Uterus (tissue), 3 donors: ENCODE measurements at regions not wholly inside any gene's neighbourhood (a gene's known extent, or its start where the extent isn't known, plus 50 kb on each side); places are given as distances from the start of the nearest gene placed in this dataset.
"Not testable (repeated sequence)": the region's sequence is repeated elsewhere in the genome, so short reads cannot be mapped to it uniquely, and the experiment has no call there.

Source experiments
- DNase-seq, 2 donors: peaks; one replicate each; pipeline ENCODE4 v3.0.0-alpha.2; 2019 to 2020
- H3K27ac ChIP-seq, 2 donors: fragments of 200-600 bp; sonication (generic); 1 replicate in 1 of 2; 2 replicates in 1 of 2; pipeline ENCODE4 v1.5.1; 2016 to 2018
- H3K27me3 ChIP-seq, 2 donors: fragments of 200-600 bp; sonication (generic); one replicate each; pipeline ENCODE4 v1.5.1; 2018 to 2019; ENCODE audit warnings: control low read depth in 1 of 2
- H3K36me3 ChIP-seq, 2 donors: fragments of 200-600 bp; sonication (generic); one replicate each; pipeline ENCODE4 v1.5.1; 2019; ENCODE audit warnings: control low read depth in 1 of 2
- H3K4me1 ChIP-seq, 2 donors: fragments of 200-600 bp; sonication (generic); one replicate each; pipeline ENCODE4 v1.5.1; 2018 to 2019; ENCODE audit warnings: control low read depth in 1 of 2
- H3K4me3 ChIP-seq, 2 donors: fragments of 200-600 bp; sonication (generic); 1 replicate in 1 of 2; 2 replicates in 1 of 2; pipeline ENCODE4 v1.5.1; 2018 to 2019; ENCODE audit warnings: mild to moderate bottlenecking in 1 of 2
- H3K9me3 ChIP-seq, 2 donors: fragments of 200-600 bp; sonication (generic); one replicate each; pipeline ENCODE4 v1.5.1; 2019; ENCODE audit warnings: control low read depth in 1 of 2
- CTCF ChIP-seq, 4 experiments: fragments of 200-600 bp in 2 of 4; fragments of 450-650 bp in 2 of 4; sonication (generic) in 2 of 4; IDR thresholded peaks; one replicate each; pipeline ENCODE4 v1.5.1; 2016 to 2019; ENCODE audit warnings: antibody characterized with exemption in 4 of 4, mild to moderate bottlenecking in 2 of 4, moderate library complexity in 1 of 4
- POLR2A ChIP-seq, 2 donors: fragments of 450-650 bp; IDR thresholded peaks; one replicate each; pipeline ENCODE4 v1.6.1; 2016; ENCODE audit warnings: antibody characterized with exemption in 2 of 2, mild to moderate bottlenecking in 1 of 2, moderate library complexity in 1 of 2
- intact Hi-C: fragments of 100-400 bp; cut with DNase I; formaldehyde crosslinking; loops from one replicate; pipeline ENCODE4 v1.15.1; 2023; ENCODE audit warnings: low total_unique reads
- donor health status: DM: yes; HTN: yes; CAD: no.

- no peak for TF ChIP-seq CTCF (IDR thresholded peaks at IDR 0.05)
- no peak for TF ChIP-seq POLR2A (IDR thresholded peaks at IDR 0.05)
- Histone ChIP-seq H3K4me3 (no peak overlapping the region), H3K9me3 (no peaks in the 10 kb centered on the region), H3K4me1 (no peaks in the 10 kb centered on the region), H3K36me3 (no peaks in the 10 kb centered on the region), H3K27ac (no peak overlapping the region), H3K27me3 (no peaks in the 10 kb centered on the region)
- intact Hi-C loops: no loop called here
- no peak for DNase-seq
These were observed 1081.5 kb downstream of the PLOD2 start for GRCh38 chr3:145079436-145079835.

GRCh38 chr3:145087038-145087437 lies 1073.9 kb downstream of the PLOD2 start:
- no peaks in the 10 kb centered on the region for H3K27me3 ChIP-seq
- intact Hi-C loops: no loop called here
- no peak for DNase-seq
- no peaks in the 10 kb centered on the region for H3K36me3 ChIP-seq
- no peak overlapping the region for H3K4me3 ChIP-seq
- no peaks in the 10 kb centered on the region for H3K4me1 ChIP-seq
- H3K27ac ChIP-seq: no peak overlapping the region
- TF ChIP-seq CTCF (IDR thresholded peaks at IDR 0.05): no peak
- TF ChIP-seq POLR2A (IDR thresholded peaks at IDR 0.05): no peak
- no peaks in the 10 kb centered on the region for H3K9me3 ChIP-seq

DNA sequence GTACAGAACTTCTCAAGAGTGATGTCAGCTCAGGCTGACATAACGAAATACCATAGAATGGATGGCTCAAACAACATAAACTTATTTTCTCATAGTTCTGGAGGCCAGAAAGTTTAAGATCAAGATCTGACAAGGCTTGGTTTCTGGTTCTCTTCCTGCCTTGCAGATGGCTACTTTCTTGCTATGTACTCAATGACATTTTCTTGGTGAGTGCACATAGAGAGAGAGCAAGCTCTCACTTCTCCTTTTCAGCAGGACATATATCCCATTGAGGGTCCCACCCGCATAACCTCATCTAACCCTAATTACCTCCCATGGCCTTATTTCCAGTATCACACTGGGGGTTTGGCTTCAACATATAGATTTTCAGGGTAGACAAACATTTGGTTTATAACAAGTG lies 1072.1 kb downstream of the PLOD2 start:
- H3K4me1 ChIP-seq: no peaks in the 10 kb centered on the region
- no peaks in the 10 kb centered on the region for H3K36me3 ChIP-seq
- no peak overlapping the region for H3K4me3 ChIP-seq
- no peaks in the 10 kb centered on the region for H3K27me3 ChIP-seq
- no peak for DNase-seq
- H3K9me3 ChIP-seq: no peaks in the 10 kb centered on the region
- TF ChIP-seq CTCF (IDR thresholded peaks at IDR 0.05) (no peak), POLR2A (IDR thresholded peaks at IDR 0.05) (no peak)
- intact Hi-C loops: no loop called here
- no peak overlapping the region for H3K27ac ChIP-seq

DNA sequence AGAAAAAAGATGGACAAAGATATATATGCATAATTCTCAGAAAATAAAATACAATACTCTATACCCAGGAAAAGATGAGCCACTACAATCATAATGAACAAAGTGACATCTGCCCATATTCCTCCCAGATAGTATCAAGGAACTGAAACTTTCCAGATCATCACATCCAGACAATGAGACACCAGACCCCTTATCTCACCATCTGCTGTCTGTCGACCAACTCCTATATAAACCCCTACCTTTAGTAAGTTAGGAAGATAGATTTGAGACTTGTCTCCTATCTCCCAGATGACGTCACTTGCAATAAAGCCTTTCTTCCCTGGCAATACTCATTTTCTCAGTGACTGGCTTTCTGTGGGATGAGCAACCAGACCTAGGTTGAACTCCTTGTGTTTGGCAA lies 1071.6 kb downstream of the PLOD2 start:
- Histone ChIP-seq H3K36me3 (no peaks in the 10 kb centered on the region), H3K27me3 (no peaks in the 10 kb centered on the region), H3K4me1 (no peaks in the 10 kb centered on the region), H3K4me3 (no peak overlapping the region), H3K9me3 (no peaks in the 10 kb centered on the region), H3K27ac (no peak overlapping the region)
- intact Hi-C loops: no loop called here
- no peak for DNase-seq
- TF ChIP-seq CTCF (IDR thresholded peaks at IDR 0.05): no peak
- TF ChIP-seq POLR2A (IDR thresholded peaks at IDR 0.05): no peak

GRCh38 chr3:145094355-145094941 lies 1066.5 kb downstream of the PLOD2 start:
- TF ChIP-seq POLR2A (IDR thresholded peaks at IDR 0.05): no peak
- no peak for TF ChIP-seq CTCF (IDR thresholded peaks at IDR 0.05)
- no peaks in the 10 kb centered on the region for H3K4me1 ChIP-seq
- H3K4me3 ChIP-seq: no peak overlapping the region
- intact Hi-C loops: no loop called here
- H3K27me3 ChIP-seq: no peaks in the 10 kb centered on the region
- H3K9me3 ChIP-seq: no peaks in the 10 kb centered on the region
- no peaks in the 10 kb centered on the region for H3K36me3 ChIP-seq
- no peak overlapping the region for H3K27ac ChIP-seq
- no peak for DNase-seq

- H3K36me3 ChIP-seq, H3K27ac ChIP-seq, H3K27me3 ChIP-seq, H3K4me3 ChIP-seq, intact Hi-C loops, H3K4me1 ChIP-seq, DNase-seq, H3K9me3 ChIP-seq: not testable (repeated sequence)
These were observed 1049.8 kb downstream of the PLOD2 start for GRCh38 chr3:145111141-145111540.
